Activated T-cell treated with anti-CD3 and anti-CD28 coated beads for 24 hours (primary cell): ENCODE measurements at regions not wholly inside any gene's neighbourhood (a gene's known extent, or its start where the extent isn't known, plus 50 kb on each side); places are given as distances from the start of the nearest gene placed in this dataset.
"Not testable (repeated sequence)": the region's sequence is repeated elsewhere in the genome, so short reads cannot be mapped to it uniquely, and the experiment has no call there.

Source experiments
- DNase-seq: peaks from one replicate; pipeline ENCODE4 v3.0.0-alpha.2; 2020; ENCODE audit warnings: low read depth

DNA sequence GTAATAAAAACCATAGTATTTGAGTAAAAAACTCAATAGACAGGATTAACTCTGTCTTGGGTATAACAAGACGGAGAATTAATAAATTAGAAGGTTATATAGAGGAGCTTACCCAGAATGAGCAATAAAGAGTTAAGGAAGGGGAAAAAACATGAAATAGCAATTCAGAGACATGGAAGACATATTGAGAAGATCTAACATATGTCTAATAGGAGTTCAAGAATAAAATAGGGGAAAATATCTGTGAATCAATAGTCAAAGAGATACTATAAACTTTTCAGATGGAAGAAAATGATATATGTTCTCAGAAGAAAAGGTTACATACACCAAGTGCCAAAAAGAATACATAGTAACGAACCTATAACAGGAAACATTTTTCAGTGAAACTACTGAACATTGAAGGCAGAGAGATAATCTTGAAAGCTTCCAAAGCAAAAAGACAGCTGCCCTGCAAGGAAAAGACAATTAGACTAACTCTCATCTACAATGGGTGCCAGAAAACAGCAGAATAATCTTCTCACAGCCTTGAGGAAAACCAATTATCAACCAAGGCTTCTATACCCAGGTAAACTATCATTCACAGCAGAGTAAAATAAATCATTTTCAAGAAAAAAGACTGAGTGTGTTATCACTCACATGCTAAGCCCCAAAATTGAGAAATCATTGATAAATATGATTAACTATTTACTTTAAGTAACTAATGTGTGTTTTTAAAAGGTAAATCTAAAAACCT, 106.0 kb downstream of the ENC1 start:
- no peak for DNase-seq

DNA sequence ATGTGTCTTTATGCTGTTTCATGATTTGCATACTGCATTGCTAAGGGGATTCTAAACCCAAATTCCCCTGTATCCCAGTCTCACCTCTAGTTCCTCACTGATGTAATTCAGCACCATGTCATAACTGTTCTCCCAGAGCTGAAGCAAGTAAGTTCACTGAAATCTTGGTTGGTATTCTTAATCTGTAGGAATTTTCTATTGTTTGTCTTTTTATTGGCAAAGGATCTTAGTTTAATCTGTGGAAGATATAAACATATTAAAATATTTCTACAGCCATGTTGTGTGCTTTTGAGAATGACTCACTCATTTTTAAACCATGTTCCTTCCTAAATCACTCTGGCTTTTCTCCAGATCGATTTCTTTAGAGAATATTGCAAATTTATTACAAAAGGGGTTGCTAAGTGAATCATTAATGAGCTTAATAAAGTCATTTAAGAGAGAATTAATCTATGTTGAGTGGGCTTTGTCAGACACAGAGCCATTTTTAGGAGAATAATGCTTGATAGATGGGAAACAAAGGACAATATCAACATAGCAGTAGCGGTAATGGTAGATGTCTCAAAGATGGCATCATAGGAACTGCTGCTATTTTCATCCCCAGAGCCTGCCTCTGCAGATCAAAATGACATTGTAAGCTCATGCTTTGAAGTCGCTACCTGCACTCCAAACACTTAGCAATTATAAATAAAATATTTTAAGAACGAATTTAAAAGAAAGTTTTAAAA, 110.0 kb downstream of the ENC1 start:
- DNase-seq: no peak

DNA sequence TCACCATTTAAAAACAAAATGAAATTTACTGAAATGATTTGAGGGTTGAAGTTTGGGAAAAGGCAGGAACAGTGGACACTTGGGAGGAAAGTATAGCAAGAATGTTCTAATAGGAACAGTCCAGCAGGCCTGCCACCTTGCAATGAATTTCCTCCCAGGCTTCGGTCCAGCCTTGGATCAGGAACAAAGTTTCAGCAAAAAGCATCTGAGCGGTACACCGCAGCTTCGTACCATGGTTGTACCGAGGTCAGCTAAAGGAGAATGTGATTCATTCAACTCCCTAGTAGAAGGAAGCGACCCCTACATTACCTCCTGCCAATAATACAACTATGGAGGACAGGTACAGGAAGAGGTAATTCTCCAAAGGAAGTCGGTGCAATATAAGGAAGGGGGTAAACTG, 111.4 kb downstream of the ENC1 start:
- DNase-seq: no peak

DNA sequence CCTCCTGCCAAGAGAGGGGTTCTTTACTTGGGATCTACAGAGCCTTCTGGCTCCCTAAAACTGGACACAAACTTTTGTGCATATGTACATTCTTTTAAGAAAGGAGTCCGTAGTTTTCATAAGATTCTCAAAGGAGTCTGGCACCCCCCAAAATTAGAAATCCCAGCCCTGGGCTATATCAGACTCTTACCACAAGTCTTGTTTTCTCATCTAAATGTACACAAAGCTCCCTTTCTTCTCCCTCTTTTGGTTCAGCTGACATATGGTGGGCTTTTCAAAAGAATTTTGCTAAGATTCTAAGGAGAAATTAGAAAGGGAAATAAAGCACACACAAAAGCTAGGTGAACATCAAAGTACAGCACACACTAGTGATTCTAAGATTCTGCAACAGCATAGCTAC, 114.4 kb downstream of the ENC1 start:
- DNase-seq: no peak

DNA sequence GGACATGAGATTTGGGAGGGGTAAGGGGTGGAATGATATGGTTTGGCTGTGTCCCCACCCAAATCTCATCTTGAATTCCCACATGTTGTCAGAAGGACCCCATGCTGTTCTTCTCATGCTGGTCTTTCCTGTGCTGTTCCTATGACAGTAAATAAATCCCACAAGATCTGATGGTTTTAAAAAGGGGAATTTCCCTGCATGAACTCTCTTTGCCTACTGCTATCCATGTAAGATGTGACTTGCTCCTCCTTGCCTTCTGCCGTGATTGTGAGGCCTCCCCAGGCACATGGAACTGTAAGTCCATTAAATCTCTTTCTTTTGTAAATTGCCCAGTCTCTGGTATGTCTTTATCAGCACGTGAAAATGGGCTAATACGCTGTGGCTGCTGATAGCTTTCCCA, 115.8 kb downstream of the ENC1 start:
- not testable (repeated sequence) for DNase-seq

DNA sequence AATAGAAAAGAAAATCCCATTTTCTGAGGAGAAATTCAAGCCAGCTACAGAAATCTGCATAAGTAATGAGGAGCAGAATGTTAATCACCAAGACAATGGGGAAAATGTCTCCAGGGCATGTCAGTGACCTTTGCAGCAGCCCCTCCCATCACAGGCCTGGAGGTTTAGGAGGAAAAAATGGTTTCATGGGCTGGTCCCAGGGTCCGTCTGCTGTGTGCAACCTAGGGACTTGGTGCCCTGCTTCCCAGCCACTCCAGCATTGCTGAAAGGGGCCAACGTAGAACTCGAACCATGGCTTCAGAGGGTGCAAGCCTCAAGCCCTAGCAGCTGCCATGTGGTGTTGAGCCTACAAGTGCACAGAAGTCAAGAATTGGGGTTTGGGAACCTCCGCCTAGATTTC, 116.8 kb downstream of the ENC1 start:
- not testable (repeated sequence) for DNase-seq

DNA sequence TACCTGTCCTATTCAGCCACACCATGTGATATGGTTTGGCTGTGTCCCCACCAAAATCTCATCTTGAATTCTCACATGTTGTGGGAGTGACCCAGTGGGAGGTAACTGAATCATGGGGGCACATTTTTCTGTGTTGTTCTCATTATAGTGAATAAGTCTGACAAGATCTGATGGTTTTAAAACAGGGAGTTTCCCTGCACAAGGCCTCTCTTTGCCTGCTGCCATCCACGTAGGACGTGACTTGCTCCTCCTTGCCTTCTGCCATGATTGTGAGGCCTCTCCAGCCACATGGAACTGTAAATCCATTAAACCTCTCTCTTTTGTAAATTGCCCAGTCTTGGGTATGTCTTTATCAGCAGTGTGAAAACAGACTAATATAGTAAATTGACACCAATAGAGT, 117.7 kb downstream of the ENC1 start:
- DNase-seq: not testable (repeated sequence)

DNA sequence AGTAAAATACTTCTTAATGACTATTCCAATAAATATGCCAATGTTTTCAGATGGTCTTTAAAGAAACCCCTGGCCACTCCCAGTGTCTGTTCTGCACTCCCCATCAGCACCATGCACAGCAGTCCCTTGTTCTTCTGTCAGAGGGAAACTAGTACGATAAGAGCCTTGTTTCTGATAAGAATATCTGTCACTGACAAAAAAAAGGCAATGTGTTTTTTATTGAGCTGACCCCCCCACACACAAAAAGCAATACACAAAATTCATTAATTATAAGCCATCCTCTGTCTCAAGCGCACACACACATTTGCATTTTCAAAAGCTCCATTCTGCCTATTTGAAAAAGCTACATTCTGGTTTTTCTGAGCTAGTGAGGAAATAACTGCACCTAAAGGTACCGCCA, 119.1 kb downstream of the ENC1 start:
- DNase-seq: no peak

DNA sequence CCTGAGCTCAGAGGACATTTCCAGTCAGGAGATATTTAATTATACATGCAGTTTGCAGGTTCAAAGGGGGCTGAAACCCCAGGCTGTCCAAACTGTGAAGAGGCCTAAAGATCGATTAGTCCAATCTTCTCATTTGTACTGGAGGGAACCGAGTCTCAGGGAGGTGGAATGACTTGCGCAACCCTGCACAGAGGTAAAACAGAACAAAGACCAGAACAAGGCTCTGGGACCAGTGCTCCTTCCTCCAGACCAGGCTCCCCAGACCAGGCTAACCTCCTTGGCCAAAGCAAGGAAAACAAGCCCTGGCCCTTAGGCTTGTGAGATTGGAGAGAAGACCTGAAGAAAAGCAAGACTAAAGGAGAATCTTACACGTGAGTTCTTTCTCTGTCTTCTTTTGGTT, 120.8 kb downstream of the ENC1 start:
- no peak for DNase-seq

DNA sequence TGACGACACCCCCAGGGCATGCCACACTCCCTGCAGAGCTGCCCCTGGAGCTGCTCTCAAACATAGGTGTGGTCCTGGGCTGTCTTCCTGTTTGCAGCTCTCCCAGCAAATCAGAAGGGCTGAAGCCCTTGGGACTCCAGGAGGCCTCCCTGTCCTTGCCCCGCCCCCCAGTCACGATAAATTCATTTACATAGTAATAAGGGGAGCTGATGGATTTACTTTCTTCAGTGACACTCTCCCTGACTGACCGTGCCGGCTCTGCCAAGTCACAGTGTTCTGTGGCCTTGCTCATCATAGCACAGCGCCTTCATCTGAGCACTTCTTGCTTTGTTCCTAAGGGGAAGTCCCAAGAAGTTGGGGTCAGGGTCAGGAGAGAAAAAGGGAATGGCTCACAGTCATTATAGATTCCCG, 121.4 kb downstream of the ENC1 start:
- DNase-seq: no peak

DNA sequence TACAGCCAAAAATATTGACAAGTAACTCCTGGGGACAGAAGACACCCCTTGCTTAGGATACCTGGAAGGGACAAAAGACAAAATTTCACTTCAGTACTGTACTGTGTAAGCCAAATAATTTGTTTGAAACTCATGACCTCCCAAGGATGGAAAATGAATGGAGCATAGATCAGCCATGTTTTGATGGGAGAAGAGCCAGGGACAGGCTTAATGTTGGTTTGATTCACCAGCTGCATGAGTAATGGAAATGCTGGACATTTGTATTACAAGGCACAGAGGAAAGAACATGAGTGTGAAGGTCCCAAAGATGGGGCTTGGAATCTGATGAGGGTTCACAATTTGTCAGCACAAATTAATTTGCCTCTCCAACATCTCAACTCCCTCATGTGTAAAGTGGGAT, 122.8 kb downstream of the ENC1 start:
- no peak for DNase-seq

DNA sequence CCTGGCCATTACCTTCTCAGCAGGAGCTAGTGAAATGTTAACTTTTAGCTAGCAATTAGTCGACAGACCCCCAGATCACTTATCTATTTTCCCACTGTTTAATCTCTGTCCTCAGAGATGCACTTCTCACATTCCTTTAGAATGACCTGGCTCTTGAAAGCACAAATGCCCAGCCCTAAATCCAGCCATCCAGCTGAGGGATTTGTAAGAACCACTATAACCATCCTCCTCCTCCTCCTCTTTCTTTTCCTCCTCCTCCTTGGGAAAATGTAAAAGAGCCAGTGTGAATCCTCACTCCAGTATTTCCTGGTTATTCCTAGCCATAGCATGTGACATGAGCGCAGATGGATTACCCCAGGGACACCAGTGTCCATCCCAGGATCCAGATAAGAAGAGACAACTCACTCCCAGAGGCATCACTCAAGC, 124.3 kb downstream of the ENC1 start:
- no peak for DNase-seq

DNA sequence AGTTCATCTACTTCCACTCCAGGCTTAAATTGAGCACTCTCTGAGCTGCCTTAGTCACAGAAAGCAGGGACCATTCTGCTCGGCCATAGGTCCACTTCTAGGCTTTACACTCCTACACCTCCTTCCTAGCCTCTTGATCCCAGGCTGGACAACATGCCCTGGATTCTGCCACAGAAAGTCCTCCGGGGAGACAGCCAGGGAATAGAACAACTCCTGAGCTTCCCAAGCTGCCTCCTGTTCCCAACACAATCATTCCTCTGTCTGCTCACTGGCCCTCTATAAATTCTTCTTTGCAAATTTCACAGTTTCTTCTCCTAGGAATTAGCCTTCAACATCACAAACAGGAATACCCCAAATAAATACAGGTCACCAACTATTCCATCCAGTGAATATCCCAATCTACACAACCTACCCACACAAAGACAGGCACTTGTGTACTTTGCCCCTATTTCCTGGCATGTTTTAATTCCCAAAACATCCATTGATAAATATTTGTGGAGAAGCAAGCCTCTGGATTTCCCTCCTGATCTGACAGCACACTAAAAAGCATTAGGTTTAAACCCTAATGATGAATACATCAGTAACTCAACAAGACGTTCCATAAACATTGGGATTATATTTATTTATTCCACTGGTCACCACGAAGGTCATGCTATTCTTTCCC, 125.5 kb downstream of the ENC1 start:
- no peak for DNase-seq

DNA sequence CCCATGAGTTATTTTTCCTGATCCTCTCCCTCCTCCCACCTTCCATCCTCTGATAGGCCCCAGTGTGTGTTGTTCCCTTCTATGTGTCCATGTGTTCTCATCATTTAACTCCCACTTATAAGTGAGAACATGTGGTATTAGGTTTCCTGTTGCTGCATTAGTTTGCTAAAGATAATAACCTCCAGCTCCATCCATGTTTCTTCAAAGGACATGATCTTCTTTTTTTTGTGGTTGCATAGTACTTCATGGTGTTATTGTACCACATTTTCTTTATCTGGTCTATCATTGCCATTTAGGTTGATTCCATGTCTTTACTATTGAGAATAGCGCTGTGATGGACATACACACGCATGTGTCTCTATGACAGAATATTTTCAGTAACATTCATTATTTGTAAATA, 128.8 kb downstream of the ENC1 start:
- not testable (repeated sequence) for DNase-seq

DNA sequence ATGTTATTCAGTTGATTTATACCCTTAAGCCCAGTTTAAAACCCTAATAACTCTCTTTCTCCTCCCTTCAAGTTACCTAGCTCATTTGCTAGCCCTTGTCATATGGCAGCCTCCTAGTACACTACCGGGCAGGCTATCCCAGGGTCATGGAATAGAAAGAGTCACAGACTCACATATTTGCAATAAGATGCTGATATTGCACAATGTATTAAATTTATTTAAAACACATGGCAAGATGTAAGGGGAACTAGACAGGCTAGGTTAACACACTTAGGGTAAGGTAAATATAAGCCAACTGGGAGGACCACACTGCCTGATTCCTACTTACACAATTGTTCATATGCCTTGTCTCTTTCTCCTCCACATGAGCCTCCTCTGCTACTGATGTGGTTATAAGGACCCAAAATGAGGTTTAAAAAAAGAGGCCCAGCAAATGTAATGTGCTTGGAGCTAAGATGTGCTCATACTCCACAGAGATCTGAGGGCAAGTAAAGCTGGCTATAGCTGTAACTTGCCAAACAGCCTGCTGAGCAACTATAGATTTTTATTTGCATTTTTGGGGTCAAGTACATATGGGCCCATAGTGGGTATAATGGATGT, 130.0 kb downstream of the ENC1 start:
- no peak for DNase-seq

DNA sequence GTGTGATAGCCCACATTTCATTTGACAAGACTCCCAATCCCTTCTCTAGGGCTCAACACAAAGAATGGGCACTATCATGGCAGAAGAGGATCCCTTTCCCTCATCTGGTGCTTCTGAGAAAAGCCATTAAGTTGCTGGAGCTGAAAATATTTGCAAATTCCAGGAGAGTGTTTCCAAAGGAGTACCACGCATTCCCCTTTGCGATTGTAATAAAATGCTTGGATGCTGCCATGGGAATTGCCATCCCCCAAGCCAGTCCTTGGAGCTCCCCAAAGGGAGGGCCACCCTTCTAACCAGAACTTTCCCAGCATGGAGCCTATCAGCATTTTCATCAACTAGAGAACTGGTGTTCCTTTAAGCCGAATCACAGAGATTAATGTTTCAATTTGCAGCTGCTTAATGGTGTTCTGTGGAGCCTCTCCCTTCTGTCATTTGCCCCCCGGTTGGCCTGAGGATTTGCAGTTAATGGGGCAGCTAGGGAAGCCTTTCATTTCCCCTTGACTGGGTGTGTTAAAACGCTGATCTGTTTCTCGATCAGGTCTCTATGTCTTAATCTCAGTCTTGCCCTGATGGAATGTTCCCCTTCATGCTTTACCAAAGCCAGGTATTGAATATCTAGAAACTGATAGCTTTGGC, 133.0 kb downstream of the ENC1 start:
- DNase-seq: no peak

DNA sequence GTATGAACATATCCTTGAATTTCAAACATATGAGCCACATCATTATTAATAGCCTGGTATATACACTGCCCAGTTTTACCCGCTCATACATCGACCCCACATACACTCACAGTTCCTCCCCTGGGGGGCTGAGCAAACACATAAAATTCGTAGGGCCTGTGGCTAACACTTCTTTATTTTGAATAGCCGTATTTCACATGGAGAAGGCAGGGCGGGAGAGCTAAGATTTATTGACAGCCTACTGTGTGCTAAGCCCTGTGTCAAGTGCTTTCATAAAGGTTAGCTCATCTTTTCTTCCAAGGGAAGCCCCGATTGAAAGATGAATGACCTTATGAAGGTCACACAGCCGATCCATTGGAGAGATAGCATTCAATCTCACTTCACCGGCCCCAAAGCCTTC, 134.4 kb downstream of the ENC1 start:
- DNase-seq: no peak

DNA sequence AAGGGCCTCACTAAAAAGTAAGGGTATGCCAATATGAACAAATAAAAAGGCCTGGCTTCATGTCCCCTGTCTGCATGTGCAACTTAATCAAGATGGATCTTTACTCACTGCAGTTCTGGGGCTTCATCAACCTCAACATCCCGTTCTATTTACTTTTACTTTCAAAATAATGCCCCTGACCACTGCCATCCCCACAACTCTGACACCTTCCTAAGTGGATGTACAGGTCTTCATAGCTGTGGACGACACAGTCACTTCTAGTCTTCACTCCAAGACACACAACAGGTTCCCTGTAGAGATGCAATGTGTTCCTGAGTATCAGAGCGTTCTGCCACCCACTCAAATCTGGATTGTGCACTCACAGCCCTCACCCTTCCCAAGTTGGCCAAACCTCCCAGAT, 136.1 kb downstream of the ENC1 start:
- no peak for DNase-seq

DNA sequence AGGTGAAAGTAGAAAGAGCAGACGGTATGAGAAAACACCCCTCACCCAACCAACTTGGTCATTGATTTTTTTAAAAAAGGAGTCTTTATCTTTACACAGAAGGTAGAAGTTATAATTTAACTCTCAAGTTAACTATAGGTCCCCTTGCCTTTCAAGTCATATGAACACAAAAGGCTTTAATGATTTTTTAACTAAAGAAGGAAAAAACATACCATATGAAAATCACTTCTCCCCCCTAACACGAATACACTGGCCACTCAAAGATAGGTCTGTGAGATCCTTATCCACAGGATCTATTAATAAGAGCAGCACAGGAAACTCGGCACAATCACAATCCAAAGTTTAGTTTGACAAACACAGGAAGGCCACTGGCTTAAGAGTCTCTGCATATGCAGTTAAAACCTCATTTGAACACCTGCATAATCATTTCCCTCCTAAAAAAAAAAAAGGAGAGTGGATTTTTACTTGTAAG, 138.0 kb downstream of the ENC1 start:
- DNase-seq: no peak

DNA sequence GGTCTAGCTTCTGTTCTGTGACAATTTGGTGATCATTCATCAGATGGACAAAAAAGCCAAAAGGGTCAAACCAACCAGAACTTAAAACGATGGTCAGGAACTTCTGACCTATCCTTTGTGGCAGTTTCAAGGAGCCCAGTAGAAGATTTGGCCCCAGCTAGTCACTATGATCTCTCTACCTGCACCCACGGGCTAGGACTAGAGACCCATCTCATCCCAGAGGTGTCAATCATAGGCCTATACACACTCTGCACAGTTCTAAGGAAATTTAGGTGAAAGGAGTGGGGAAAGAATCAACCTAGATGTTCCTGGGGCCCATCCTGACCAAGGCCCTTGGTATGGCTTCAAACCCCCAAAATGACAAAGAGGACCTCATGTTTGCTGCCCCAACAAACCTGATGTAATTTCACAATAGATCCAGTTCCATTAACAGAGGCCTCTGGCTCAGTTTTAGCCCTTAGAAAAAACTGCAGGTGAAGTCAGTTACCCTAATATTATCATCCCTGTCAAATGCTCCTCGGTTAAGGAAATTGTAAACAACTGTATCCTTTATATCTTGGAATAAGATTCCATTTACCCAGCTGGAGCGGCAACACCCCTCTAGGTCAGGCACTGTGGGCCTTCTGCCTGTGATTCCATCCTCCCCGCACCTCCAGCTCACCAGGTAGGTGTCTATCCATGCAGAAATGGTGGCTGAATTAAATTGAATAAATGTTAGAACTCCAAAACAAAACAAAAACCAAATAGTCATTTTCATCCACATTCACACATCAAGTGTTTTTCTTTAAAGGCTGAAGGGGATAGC, 138.7 kb downstream of the ENC1 start:
- DNase-seq: no peak
